GM12874 (cell line): ENCODE measurements at regions not wholly inside any gene's neighbourhood (a gene's known extent, or its start where the extent isn't known, plus 50 kb on each side); places are given as distances from the start of the nearest gene placed in this dataset.

Experiments
- TF ChIP-seq, protein P1 (sequence below): IDR thresholded peaks from 2 replicates; pipeline ENCODE4 v1.5.1; 2011; ENCODE audit warnings: low read depth, mild to moderate bottlenecking, control low read depth, low read length, moderate library complexity; ENCODE audit not compliant: insufficient read depth

DNA sequence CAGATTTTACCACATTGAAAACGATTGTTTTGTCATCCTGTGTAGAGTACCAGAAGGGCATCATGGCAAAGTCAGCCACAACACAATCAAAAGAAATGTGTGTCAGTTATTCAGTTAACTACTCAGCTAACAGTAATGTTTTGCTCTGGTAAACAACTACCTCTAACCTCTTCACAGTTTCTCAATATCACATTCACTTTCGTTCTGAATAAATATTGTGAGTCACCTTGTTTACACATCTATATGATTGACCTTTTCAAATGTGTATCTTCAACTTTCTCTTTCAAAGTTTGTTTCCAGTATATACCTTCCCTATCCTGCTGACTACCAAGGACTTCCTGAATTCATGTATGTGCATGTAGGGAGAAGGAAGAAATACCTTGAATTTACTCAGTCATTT lies 216.6 kb upstream of the UFL1 start:
- TF ChIP-seq, protein P1, sequence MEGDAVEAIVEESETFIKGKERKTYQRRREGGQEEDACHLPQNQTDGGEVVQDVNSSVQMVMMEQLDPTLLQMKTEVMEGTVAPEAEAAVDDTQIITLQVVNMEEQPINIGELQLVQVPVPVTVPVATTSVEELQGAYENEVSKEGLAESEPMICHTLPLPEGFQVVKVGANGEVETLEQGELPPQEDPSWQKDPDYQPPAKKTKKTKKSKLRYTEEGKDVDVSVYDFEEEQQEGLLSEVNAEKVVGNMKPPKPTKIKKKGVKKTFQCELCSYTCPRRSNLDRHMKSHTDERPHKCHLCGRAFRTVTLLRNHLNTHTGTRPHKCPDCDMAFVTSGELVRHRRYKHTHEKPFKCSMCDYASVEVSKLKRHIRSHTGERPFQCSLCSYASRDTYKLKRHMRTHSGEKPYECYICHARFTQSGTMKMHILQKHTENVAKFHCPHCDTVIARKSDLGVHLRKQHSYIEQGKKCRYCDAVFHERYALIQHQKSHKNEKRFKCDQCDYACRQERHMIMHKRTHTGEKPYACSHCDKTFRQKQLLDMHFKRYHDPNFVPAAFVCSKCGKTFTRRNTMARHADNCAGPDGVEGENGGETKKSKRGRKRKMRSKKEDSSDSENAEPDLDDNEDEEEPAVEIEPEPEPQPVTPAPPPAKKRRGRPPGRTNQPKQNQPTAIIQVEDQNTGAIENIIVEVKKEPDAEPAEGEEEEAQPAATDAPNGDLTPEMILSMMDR, result no peak

DNA sequence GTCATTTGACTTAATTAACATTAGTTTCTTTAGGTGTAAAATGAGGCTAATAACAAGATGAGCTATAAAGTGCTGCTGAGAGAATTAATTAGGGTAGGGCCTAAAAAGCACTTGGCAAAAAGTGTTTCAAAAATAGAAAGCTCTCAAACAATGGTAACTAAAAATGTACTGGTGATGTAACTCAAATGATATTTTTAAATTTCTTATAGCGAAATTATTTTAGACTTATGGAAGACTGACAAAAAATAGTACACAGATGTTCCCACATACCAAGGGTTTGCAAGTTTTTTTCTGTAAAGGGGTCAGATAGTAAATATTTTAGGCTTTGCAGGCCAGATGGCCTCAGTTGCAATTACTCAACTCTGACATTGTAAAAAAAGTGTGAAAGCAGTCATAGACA lies 190.7 kb upstream of the UFL1 start:
- TF ChIP-seq, protein P1, result no peak

GRCh38 chr6:96340164-96340563 lies 181.4 kb upstream of the UFL1 start:
- TF ChIP-seq, protein P1, result no peak

DNA sequence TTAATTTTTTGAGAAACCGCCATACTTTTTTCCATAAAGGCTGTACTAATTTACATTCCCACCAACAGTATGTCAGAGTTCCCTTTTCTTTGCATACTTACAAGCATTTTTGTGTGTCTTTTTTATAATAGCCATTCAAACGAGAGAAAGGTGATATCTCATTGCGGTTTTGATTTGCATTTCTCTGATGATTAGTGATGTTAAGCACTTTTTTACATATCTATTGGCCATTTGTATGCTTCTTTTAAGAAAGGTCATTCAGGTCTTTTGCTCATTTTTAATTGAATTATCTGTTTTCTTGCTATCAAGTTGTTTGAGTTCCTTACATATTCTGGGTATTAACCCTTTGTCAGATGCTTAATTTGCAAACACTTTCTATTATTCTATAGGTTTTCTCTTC lies 176.1 kb upstream of the UFL1 start:
- TF ChIP-seq, protein P1, result no peak

- TF ChIP-seq, protein P1, result no peak
Measured at GRCh38 chr6:96381246-96381645, 140.4 kb upstream of the UFL1 start.

GRCh38 chr6:96391776-96392360 lies 129.7 kb upstream of the UFL1 start:
- TF ChIP-seq, protein P1, result no peak

GRCh38 chr6:96394727-96395126 lies 126.9 kb upstream of the UFL1 start:
- TF ChIP-seq, protein P1, result 0 out of 2 replicates have a peak, but pooled peaks have one; percentile 17
